ENCODE measurements at regions not wholly inside any gene's neighbourhood (a gene's known extent, or its start where the extent isn't known, plus 50 kb on each side); places are given as distances from the start of the nearest gene placed in this dataset.

DNA sequence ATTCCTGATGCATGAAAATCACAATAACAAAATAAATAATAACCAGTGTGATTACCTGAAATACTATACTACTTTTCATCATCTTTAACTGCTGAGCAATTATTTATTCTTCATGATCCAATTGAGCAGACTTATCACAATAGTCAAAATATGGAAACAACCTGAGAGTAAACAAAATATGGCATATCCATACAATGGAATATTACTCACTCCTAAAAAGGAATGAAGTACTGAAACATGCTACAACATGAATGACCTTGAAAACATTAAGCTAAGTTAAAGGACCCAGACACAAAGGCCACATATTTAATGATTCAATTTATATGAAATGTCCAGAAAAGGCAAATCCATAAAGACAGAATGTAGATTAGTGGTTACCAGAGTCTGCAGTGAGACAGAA is 146.8 kb downstream of the MID1IP1 start:
- TF ChIP-seq POLR2AphosphoS5 (IDR thresholded peaks at IDR 0.05) (no peak), POLR2A (IDR thresholded peaks at IDR 0.05) (no peak)
- TF ChIP-seq, protein P1, sequence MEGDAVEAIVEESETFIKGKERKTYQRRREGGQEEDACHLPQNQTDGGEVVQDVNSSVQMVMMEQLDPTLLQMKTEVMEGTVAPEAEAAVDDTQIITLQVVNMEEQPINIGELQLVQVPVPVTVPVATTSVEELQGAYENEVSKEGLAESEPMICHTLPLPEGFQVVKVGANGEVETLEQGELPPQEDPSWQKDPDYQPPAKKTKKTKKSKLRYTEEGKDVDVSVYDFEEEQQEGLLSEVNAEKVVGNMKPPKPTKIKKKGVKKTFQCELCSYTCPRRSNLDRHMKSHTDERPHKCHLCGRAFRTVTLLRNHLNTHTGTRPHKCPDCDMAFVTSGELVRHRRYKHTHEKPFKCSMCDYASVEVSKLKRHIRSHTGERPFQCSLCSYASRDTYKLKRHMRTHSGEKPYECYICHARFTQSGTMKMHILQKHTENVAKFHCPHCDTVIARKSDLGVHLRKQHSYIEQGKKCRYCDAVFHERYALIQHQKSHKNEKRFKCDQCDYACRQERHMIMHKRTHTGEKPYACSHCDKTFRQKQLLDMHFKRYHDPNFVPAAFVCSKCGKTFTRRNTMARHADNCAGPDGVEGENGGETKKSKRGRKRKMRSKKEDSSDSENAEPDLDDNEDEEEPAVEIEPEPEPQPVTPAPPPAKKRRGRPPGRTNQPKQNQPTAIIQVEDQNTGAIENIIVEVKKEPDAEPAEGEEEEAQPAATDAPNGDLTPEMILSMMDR (IDR thresholded peaks at IDR 0.05 in 8 of 11, conservative IDR thresholded peaks at IDR 0.05 in 3 of 11) = no peak

Measured in spleen (tissue), 7 donors.